OCI-LY3 (cell line): ENCODE measurements at regions not wholly inside any gene's neighbourhood (a gene's known extent, or its start where the extent isn't known, plus 50 kb on each side); places are given as distances from the start of the nearest gene placed in this dataset.

Experiments
- H2AFZ ChIP-seq: fragments of 200-600, 300-600 bp; shearing (Covaris generic); 2 replicates; pipeline ENCODE4 v1.6.0; 2014; ENCODE audit warnings: antibody characterized with exemption, low read depth, low read length
- H3K27ac ChIP-seq: fragments of 200-600, 300-600 bp; sonication (generic); 2 replicates; pipeline ENCODE4 v1.5.1; 2014; ENCODE audit warnings: mild to moderate bottlenecking, low read length, moderate library complexity, mixed read lengths
- H3K27me3 ChIP-seq: fragments of 200-600, 300-600 bp; sonication (generic); 2 replicates; pipeline ENCODE4 v1.6.1; 2014; ENCODE audit warnings: low read depth, low read length, mixed read lengths
- H3K36me3 ChIP-seq: fragments of 200-600, 300-600 bp; sonication (generic); replicated peaks from 2 replicates; pipeline ENCODE3; 2014; ENCODE audit warnings: low read depth, low read length, mixed read lengths
- H3K4me1 ChIP-seq: fragments of 300-600, 200-600 bp; sonication (generic); 2 replicates; pipeline ENCODE4 v1.6.1; 2014; ENCODE audit warnings: low read length, mixed read lengths
- H3K4me2 ChIP-seq: fragments of 200-600, 300-600 bp; sonication (generic); 2 replicates; pipeline ENCODE4 v1.6.1; 2014; ENCODE audit warnings: low read length, mixed read lengths
- H3K4me3 ChIP-seq: fragments of 300-600, 200-600 bp; sonication (generic); 2 replicates; pipeline ENCODE4 v1.5.1; 2014; ENCODE audit warnings: antibody characterized with exemption, mild to moderate bottlenecking, low read length, moderate library complexity
- H3K79me2 ChIP-seq: fragments of 300-600, 200-600 bp; shearing (Covaris generic); 2 replicates; pipeline ENCODE4 v1.6.1; 2014; ENCODE audit warnings: mild to moderate bottlenecking, low read length, mixed read lengths
- H3K9ac ChIP-seq: fragments of 300-600, 200-600 bp; shearing (Covaris generic); 2 replicates; pipeline ENCODE4 v1.6.0; 2014; ENCODE audit warnings: mild to moderate bottlenecking, low read length, moderate library complexity
- H3K9me3 ChIP-seq: fragments of 200-600, 300-600 bp; shearing (Covaris generic); 2 replicates; pipeline ENCODE4 v1.6.1; 2014; ENCODE audit warnings: low read length, mixed read lengths; ENCODE audit not compliant: insufficient read depth
- H4K20me1 ChIP-seq: fragments of 200-600, 300-600 bp; sonication (generic); 2 replicates; pipeline ENCODE4 v1.6.1; 2016; ENCODE audit warnings: low read length, mixed read lengths; ENCODE audit not compliant: insufficient read depth
- EZH2phosphoT487 ChIP-seq: fragments of 200-600 bp; shearing (Covaris generic); IDR thresholded peaks from 2 replicates; pipeline ENCODE4 v1.6.1; 2018; ENCODE audit warnings: antibody characterized with exemption, mixed run types, low read depth
- TF ChIP-seq, protein P1 (sequence below): fragments of 200-600, 300-600 bp; sonication (generic); IDR thresholded peaks from 2 replicates; pipeline ENCODE4 v1.5.1; 2014; ENCODE audit warnings: antibody characterized with exemption, low read length, low read depth

GRCh38 chr14:98937021-98937420 is 335.0 kb downstream of the BCL11B start:
- H3K36me3 ChIP-seq = no peaks in the 10 kb centered on the region
- H2AFZ ChIP-seq = no peak overlapping the region
- no peak overlapping the region for H3K4me3 ChIP-seq
- TF ChIP-seq EZH2phosphoT487 = no peak
- TF ChIP-seq, protein P1, sequence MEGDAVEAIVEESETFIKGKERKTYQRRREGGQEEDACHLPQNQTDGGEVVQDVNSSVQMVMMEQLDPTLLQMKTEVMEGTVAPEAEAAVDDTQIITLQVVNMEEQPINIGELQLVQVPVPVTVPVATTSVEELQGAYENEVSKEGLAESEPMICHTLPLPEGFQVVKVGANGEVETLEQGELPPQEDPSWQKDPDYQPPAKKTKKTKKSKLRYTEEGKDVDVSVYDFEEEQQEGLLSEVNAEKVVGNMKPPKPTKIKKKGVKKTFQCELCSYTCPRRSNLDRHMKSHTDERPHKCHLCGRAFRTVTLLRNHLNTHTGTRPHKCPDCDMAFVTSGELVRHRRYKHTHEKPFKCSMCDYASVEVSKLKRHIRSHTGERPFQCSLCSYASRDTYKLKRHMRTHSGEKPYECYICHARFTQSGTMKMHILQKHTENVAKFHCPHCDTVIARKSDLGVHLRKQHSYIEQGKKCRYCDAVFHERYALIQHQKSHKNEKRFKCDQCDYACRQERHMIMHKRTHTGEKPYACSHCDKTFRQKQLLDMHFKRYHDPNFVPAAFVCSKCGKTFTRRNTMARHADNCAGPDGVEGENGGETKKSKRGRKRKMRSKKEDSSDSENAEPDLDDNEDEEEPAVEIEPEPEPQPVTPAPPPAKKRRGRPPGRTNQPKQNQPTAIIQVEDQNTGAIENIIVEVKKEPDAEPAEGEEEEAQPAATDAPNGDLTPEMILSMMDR = no peak
- H3K79me2 ChIP-seq = no peaks in the 10 kb centered on the region
- H3K4me2 ChIP-seq = no peak overlapping the region
- no peaks in the 10 kb centered on the region for H4K20me1 ChIP-seq
- peaks cover 12% of the 10 kb centered on the region; the same call in 1 of the 2 replicates for H3K4me1 ChIP-seq
- no peak overlapping the region for H3K9ac ChIP-seq
- no peaks in the 10 kb centered on the region for H3K9me3 ChIP-seq
- H3K27me3 ChIP-seq = peaks cover 8% of the 10 kb centered on the region; the same call in 1 of the 2 replicates
- H3K27ac ChIP-seq = no peak overlapping the region

DNA sequence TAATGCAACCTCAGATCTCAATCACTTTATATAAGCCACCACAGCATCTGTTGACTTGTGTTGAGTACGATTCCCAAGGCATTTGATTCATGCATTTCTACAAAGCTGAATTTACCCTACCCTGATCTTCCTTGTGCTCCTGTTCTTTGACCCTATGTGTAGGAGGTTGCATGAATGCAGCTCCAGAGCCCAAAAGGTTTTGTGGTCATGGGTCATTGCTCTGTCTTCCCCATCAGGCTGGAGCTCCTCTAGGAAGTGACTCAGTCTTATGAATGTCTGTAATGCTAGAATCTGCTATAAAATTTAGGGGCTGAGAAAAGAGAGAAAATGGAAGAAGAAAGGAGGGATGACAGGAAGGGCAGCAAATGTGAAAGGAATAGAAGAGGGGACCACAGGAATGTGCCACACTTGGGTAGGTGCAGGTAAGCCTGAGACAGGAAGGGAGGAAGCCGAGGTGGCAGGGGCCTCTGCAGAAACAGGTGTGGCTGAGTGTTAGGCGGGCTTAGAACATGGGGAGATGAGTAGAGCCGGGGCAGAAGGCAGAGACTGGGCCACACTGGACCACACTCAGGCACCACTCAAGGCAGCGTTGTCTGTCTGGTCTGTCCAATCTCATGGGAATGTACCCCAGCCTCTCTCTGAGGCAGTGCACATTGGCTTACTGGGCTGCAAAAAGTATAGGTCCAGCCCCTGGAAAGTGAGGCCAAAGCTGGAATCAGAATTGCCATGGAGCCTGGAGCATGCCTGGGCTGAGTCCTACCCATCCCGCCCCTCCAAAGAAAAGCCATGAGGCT is 334.1 kb downstream of the BCL11B start:
- Histone ChIP-seq H3K9me3 (no peaks in the 10 kb centered on the region), H3K27me3 (peaks cover 8% of the 10 kb centered on the region; the same call in 1 of the 2 replicates), H2AFZ (no peak overlapping the region), H3K4me3 (no peak overlapping the region), H4K20me1 (no peaks in the 10 kb centered on the region), H3K79me2 (no peaks in the 10 kb centered on the region), H3K36me3 (no peaks in the 10 kb centered on the region), H3K27ac (no peak overlapping the region), H3K9ac (no peak overlapping the region), H3K4me1 (0 out of 2 replicates have a peak, but pooled peaks cover 8% of the 10 kb centered on the region), H3K4me2 (no peak overlapping the region)
- TF ChIP-seq, protein P1 = no peak
- no peak for TF ChIP-seq EZH2phosphoT487

GRCh38 chr14:98940693-98941437 is 331.1 kb downstream of the BCL11B start:
- H3K27me3 ChIP-seq = peaks cover 8% of the 10 kb centered on the region; the same call in 1 of the 2 replicates
- H3K79me2 ChIP-seq = no peaks in the 10 kb centered on the region
- 0 out of 2 replicates have a peak, but pooled peaks cover 8% of the 10 kb centered on the region for H3K4me1 ChIP-seq
- H3K36me3 ChIP-seq = no peaks in the 10 kb centered on the region
- no peaks in the 10 kb centered on the region for H3K9me3 ChIP-seq
- H3K9ac ChIP-seq = no peak overlapping the region
- no peaks in the 10 kb centered on the region for H4K20me1 ChIP-seq
- H2AFZ ChIP-seq = no peak overlapping the region
- TF ChIP-seq, protein P1 = no peak
- TF ChIP-seq EZH2phosphoT487 = no peak
- H3K27ac ChIP-seq = no peak overlapping the region
- no peak overlapping the region for H3K4me3 ChIP-seq
- no peak overlapping the region for H3K4me2 ChIP-seq

- H3K79me2 ChIP-seq = no peaks in the 10 kb centered on the region
- H3K4me3 ChIP-seq = no peak overlapping the region
- no peak overlapping the region for H3K27ac ChIP-seq
- no peaks in the 10 kb centered on the region for H4K20me1 ChIP-seq
- no peak overlapping the region for H2AFZ ChIP-seq
- H3K9me3 ChIP-seq = no peaks in the 10 kb centered on the region
- peaks cover 8% of the 10 kb centered on the region; the same call in 1 of the 2 replicates for H3K27me3 ChIP-seq
- TF ChIP-seq, protein P1 = no peak
- TF ChIP-seq EZH2phosphoT487 = no peak
- no peak overlapping the region for H3K9ac ChIP-seq
- no peaks in the 10 kb centered on the region for H3K36me3 ChIP-seq
- H3K4me2 ChIP-seq = no peak overlapping the region
- H3K4me1 ChIP-seq = 0 out of 2 replicates have a peak, but pooled peaks cover 8% of the 10 kb centered on the region
Observed at GRCh38 chr14:98941481-98941880, 330.5 kb downstream of the BCL11B start.
